HFF-Myc (cell line): ENCODE measurements at regions not wholly inside any gene's neighbourhood (a gene's known extent, or its start where the extent isn't known, plus 50 kb on each side); places are given as distances from the start of the nearest gene placed in this dataset.
A peak's percentile ranks its signal among the peaks of the same experiment; 100 is the strongest.

Experiments used
- DNase-seq: peaks from one replicate; pipeline ENCODE4 v3.0.0-alpha.2; 2011; ENCODE audit warnings: low read depth; ENCODE audit errors: extremely low read depth
- H3K4me3 ChIP-seq: replicated peaks from 2 replicates; pipeline ENCODE4 v1.5.1; 2011; ENCODE audit warnings: low read depth, mild to moderate bottlenecking, control low read depth, low read length
- CTCF ChIP-seq: IDR thresholded peaks from 2 replicates; pipeline ENCODE4 v1.5.1; 2012; ENCODE audit warnings: mild to moderate bottlenecking, low read depth, low read length, control low read depth; ENCODE audit errors: missing control alignments

- no peak for DNase-seq
- H3K4me3 ChIP-seq: no peak overlapping the region
- no peak for TF ChIP-seq CTCF
These were observed 55.4 kb upstream of the IFFO2 start for GRCh38 chr1:19011845-19012231.

- TF ChIP-seq CTCF: no peak
- peak; percentile 89 for DNase-seq
- H3K4me3 ChIP-seq: peak overlapping the region; percentile 18
These were observed 54.7 kb upstream of the IFFO2 start for GRCh38 chr1:19010995-19011844.

- no peak for DNase-seq
- H3K4me3 ChIP-seq: peak overlapping the region; percentile 18
These were observed 54.0 kb upstream of the IFFO2 start for GRCh38 chr1:19010503-19010902.

GRCh38 chr1:19009882-19010321 lies 53.4 kb upstream of the IFFO2 start:
- no peak for TF ChIP-seq CTCF
- DNase-seq: peak; percentile 72
- H3K4me3 ChIP-seq: no peak overlapping the region

More at GRCh38 chr1:19010503-19010902, 54.0 kb upstream of the IFFO2 start:
- TF ChIP-seq CTCF: no peak

GRCh38 chr1:19009126-19009881 lies 52.8 kb upstream of the IFFO2 start:
- TF ChIP-seq CTCF: no peak
- H3K4me3 ChIP-seq: no peak overlapping the region
- no peak for DNase-seq

GRCh38 chr1:19007491-19008441 lies 51.3 kb upstream of the IFFO2 start:
- no peak for DNase-seq
- no peak overlapping the region for H3K4me3 ChIP-seq
- no peak for TF ChIP-seq CTCF
